HCT116 (cell line): ENCODE measurements at regions not wholly inside any gene's neighbourhood (a gene's known extent, or its start where the extent isn't known, plus 50 kb on each side); places are given as distances from the start of the nearest gene placed in this dataset.

Source experiments
- ATAC-seq: fragments of 200-7000 bp; cut with Tn5 transposase; 2 replicates; pipeline ENCODE4 v1.9.1; 2020; ENCODE audit warnings: mild to moderate bottlenecking, moderate library complexity
- BruUV-seq: library from RNA; stranded (reverse); fragments of 400-500 nt; replicated peaks from 2 replicates; lab custom pipeline; 2021; lab: Mats Ljungman, UMichigan
- CTCF ChIA-PET: fragments of 300-600 bp; sonication (Branson Sonifier 250); formaldehyde crosslinking; loops from one replicate; lab custom pipeline; 2021; ENCODE audit warnings: antibody characterized with exemption; lab: Charles Lee
- POLR2A ChIA-PET: fragments of 300-600, 350-600 bp; sonication (Branson Sonifier 250); formaldehyde crosslinking; loops from one replicate; lab custom pipeline; 2021; ENCODE audit warnings: antibody characterized with exemption; lab: Charles Lee
- RAD21 ChIA-PET, 2 experiments: fragments of 300-600 bp; sonication (Branson Sonifier 250); formaldehyde crosslinking; loops; one replicate each; lab custom pipeline; 2023; ENCODE audit warnings: low total read pairs in 2 of 2; ENCODE audit not compliant: uncharacterized antibody in 2 of 2, unreplicated experiment in 2 of 2, low non-redundant PET in 1 of 2; lab: Charles Lee
- DNase-seq: peaks from one replicate; pipeline ENCODE4 v3.0.0-alpha.2; 2010; ENCODE audit warnings: low read depth, low spot score
- H2AFZ ChIP-seq: fragments of 200-600 bp; shearing (Covaris generic), sonication (generic); 2 replicates; pipeline ENCODE4 v1.6.1; 2017; ENCODE audit warnings: low read depth, mixed run types, mixed read lengths, antibody characterized with exemption, low read length; ENCODE audit not compliant: poor library complexity, severe bottlenecking
- H3K27ac ChIP-seq: 2 replicates; pipeline ENCODE4 v1.5.1; 2012; ENCODE audit warnings: low read depth, low read length
- H3K27me3 ChIP-seq: fragments of 200-600 bp; sonication (generic); 2 replicates; pipeline ENCODE4 v1.6.1; 2016; ENCODE audit warnings: mixed run types, low read length, mixed read lengths; ENCODE audit not compliant: insufficient read depth
- H3K36me3 ChIP-seq, 2 experiments: fragments of 200-500 bp in 1 of 2; fragments of 200-600 bp in 1 of 2; sonication (Bioruptor generic) in 1 of 2; sonication (generic) in 1 of 2; 2 replicates each; pipeline versions ENCODE4 v1.5.1 to v1.6.1; 2014 to 2016; ENCODE audit warnings: low read length in 2 of 2, inconsistent platforms in 1 of 2, mixed read lengths in 1 of 2, mixed run types in 1 of 2; ENCODE audit not compliant: insufficient read depth in 2 of 2, control insufficient read depth in 1 of 2
- H3K4me1 ChIP-seq, 2 experiments: fragments of 200-600 bp in 1 of 2; sonication (generic) in 1 of 2; 2 replicates each; pipeline versions ENCODE4 v1.5.1 to v1.6.1; 2012 to 2017; ENCODE audit warnings: low read length in 2 of 2, inconsistent platforms in 1 of 2, mild to moderate bottlenecking in 1 of 2, mixed read lengths in 1 of 2, mixed run types in 1 of 2, moderate library complexity in 1 of 2; ENCODE audit not compliant: insufficient read depth in 2 of 2, control insufficient read depth in 1 of 2
- H3K4me2 ChIP-seq: fragments of 200-600 bp; sonication (generic); 2 replicates; pipeline ENCODE4 v1.6.1; 2017; ENCODE audit warnings: mixed run types, low read length, mixed read lengths
- H3K4me3 ChIP-seq, 2 experiments: fragments of 200-600 bp in 1 of 2; sonication (generic) in 1 of 2; replicated peaks in 1 of 2; 2 replicates each; pipeline ENCODE4 v1.5.1; 2011 to 2016; ENCODE audit warnings: low read length in 2 of 2, control low read depth in 1 of 2, low read depth in 1 of 2, mild to moderate bottlenecking in 1 of 2, mixed read lengths in 1 of 2, mixed run types in 1 of 2
- H3K79me2 ChIP-seq: fragments of 200-600 bp; sonication (generic); 2 replicates; pipeline ENCODE4 v1.6.1; 2017; ENCODE audit warnings: mild to moderate bottlenecking, mixed run types, low read length, moderate library complexity, mixed read lengths; ENCODE audit not compliant: insufficient read depth
- H3K9ac ChIP-seq: fragments of 200-600 bp; sonication (generic); 2 replicates; pipeline ENCODE4 v1.6.1; 2016; ENCODE audit warnings: low read length, mixed read lengths
- H3K9me2 ChIP-seq: fragments of 200-600 bp; sonication (generic), shearing (Covaris generic); 2 replicates; pipeline ENCODE4 v1.6.1; 2017; ENCODE audit warnings: mixed run types, mild to moderate bottlenecking, moderate library complexity; ENCODE audit not compliant: insufficient read depth
- H3K9me3 ChIP-seq, 2 experiments: fragments of 200-500 bp in 1 of 2; fragments of 200-600 bp in 1 of 2; sonication (Bioruptor generic) in 1 of 2; sonication (generic) in 1 of 2; 2 replicates each; pipeline ENCODE4 v1.6.1; 2014 to 2017; ENCODE audit warnings: low read length in 2 of 2, mixed read lengths in 2 of 2, inconsistent platforms in 1 of 2, low read depth in 1 of 2, mild to moderate bottlenecking in 1 of 2, mixed run types in 1 of 2, moderate library complexity in 1 of 2; ENCODE audit not compliant: control insufficient read depth in 1 of 2, insufficient read depth in 1 of 2
- H4K20me1 ChIP-seq: fragments of 200-600 bp; sonication (generic), shearing (Covaris generic); 2 replicates; pipeline ENCODE4 v1.6.1; 2017; ENCODE audit warnings: mixed run types, mild to moderate bottlenecking, moderate library complexity; ENCODE audit not compliant: insufficient read depth
- CBX3 ChIP-seq: IDR thresholded peaks from 2 replicates; pipeline ENCODE4 v1.6.1; 2012; ENCODE audit warnings: low read depth
- CEBPB ChIP-seq: IDR thresholded peaks from 2 replicates; pipeline ENCODE4 v1.6.1; 2012; ENCODE audit warnings: low read depth
- EGR1 ChIP-seq: IDR thresholded peaks from 2 replicates; pipeline ENCODE4 v1.6.1; 2012; ENCODE audit warnings: low read depth
- EZH2 ChIP-seq: fragments of 200-600 bp; sonication (generic); IDR thresholded peaks from 2 replicates; pipeline ENCODE4 v1.6.1; 2017; ENCODE audit warnings: antibody characterized with exemption, mixed run types
- EZH2phosphoT487 ChIP-seq: fragments of 200-600 bp; IDR thresholded peaks from 2 replicates; pipeline ENCODE4 v1.6.1; 2018; ENCODE audit warnings: antibody characterized with exemption, borderline replicate concordance
- JUND ChIP-seq: IDR thresholded peaks from 2 replicates; pipeline ENCODE4 v1.6.1; 2012
- RAD21 ChIP-seq: IDR thresholded peaks from 2 replicates; pipeline ENCODE4 v1.6.1; 2012; ENCODE audit warnings: low read depth, mild to moderate bottlenecking
- SP1 ChIP-seq: IDR thresholded peaks from 2 replicates; pipeline ENCODE4 v1.6.1; 2012; ENCODE audit warnings: low read depth
- TCF7L2 ChIP-seq: IDR thresholded peaks from 2 replicates; pipeline ENCODE4 v1.7.0; 2011; ENCODE audit warnings: borderline replicate concordance, inconsistent platforms; ENCODE audit not compliant: insufficient read depth, insufficient read length; ENCODE audit errors: extremely low read depth
- ZNF274 ChIP-seq: fragments of 200-500 bp; sonication (Bioruptor generic); IDR thresholded peaks from 2 replicates; pipeline ENCODE4 v1.6.1; 2014; ENCODE audit warnings: mild to moderate bottlenecking, low read depth, low read length, inconsistent platforms
- intact Hi-C: fragments of 100-400 bp; cut with micrococcal nuclease; formaldehyde crosslinking; loops from 2 replicates; pipeline ENCODE4 v1.10.0; 2022
- TF ChIP-seq, protein P1 (sequence below): IDR thresholded peaks from 2 replicates; pipeline ENCODE4 v1.6.1; 2012
- TF ChIP-seq, protein P2 (sequence below): IDR thresholded peaks from 2 replicates; pipeline ENCODE4 v1.6.1; 2012
- TF ChIP-seq, protein P3 (sequence below), 3 experiments: fragments of 200-600 bp in 1 of 3; sonication (generic) in 1 of 3; IDR thresholded peaks in 2 of 3; conservative IDR thresholded peaks in 1 of 3; 2 replicates each; pipeline ENCODE4 v1.5.1; 2012 to 2017; ENCODE audit warnings: low read depth in 2 of 3, low read length in 2 of 3, antibody characterized with exemption in 1 of 3, borderline replicate concordance in 1 of 3, control low read depth in 1 of 3, mild to moderate bottlenecking in 1 of 3, mixed read lengths in 1 of 3, mixed run types in 1 of 3, moderate library complexity in 1 of 3; ENCODE audit not compliant: insufficient read depth in 1 of 3
- TF ChIP-seq, protein P4 (sequence below): IDR thresholded peaks from 2 replicates; pipeline ENCODE4 v1.6.1; 2011; ENCODE audit warnings: mild to moderate bottlenecking, low read length, moderate library complexity; ENCODE audit not compliant: insufficient replicate concordance; ENCODE audit errors: extremely low read depth

DNA sequence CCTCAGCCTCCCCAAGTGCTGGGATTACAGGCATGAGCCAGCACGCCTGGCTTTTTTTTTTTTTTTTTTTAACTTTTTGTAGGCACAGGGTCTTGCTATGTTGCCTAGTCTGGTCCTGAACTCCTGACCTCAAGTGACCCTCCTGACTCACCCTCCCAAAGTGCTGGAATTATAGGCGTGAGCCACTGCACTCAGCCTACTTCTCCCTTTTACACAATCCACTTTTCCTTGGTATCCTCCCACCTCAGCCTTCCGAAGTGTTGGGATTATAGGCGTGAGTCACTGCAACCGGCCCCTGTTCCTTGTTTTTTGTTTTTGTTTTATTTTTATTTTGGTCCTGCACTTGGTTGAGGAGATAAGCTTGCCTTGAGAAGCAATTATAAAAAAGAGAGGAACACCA, 75.9 kb upstream of the KMT2C start:
- Histone ChIP-seq H3K9me2 (no peaks in the 10 kb centered on the region), H2AFZ (no peak overlapping the region), H3K27ac (no peak overlapping the region), H3K9ac (no peak overlapping the region), H3K4me1 (no peaks in the 10 kb centered on the region)
- TF ChIP-seq RAD21 (no peak), EZH2 (no peak), SP1 (no peak), TCF7L2 (no peak), ZNF274 (no peak), CEBPB (no peak), EZH2phosphoT487 (no peak), JUND (no peak), CBX3 (no peak), EGR1 (no peak)
- TF ChIP-seq, protein P1, sequence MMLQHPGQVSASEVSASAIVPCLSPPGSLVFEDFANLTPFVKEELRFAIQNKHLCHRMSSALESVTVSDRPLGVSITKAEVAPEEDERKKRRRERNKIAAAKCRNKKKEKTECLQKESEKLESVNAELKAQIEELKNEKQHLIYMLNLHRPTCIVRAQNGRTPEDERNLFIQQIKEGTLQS: no peak
- TF ChIP-seq, protein P2, sequence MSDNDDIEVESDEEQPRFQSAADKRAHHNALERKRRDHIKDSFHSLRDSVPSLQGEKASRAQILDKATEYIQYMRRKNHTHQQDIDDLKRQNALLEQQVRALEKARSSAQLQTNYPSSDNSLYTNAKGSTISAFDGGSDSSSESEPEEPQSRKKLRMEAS: no peak
- TF ChIP-seq, protein P3, sequence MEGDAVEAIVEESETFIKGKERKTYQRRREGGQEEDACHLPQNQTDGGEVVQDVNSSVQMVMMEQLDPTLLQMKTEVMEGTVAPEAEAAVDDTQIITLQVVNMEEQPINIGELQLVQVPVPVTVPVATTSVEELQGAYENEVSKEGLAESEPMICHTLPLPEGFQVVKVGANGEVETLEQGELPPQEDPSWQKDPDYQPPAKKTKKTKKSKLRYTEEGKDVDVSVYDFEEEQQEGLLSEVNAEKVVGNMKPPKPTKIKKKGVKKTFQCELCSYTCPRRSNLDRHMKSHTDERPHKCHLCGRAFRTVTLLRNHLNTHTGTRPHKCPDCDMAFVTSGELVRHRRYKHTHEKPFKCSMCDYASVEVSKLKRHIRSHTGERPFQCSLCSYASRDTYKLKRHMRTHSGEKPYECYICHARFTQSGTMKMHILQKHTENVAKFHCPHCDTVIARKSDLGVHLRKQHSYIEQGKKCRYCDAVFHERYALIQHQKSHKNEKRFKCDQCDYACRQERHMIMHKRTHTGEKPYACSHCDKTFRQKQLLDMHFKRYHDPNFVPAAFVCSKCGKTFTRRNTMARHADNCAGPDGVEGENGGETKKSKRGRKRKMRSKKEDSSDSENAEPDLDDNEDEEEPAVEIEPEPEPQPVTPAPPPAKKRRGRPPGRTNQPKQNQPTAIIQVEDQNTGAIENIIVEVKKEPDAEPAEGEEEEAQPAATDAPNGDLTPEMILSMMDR (IDR thresholded peaks at IDR 0.05 in 2 of 3, conservative IDR thresholded peaks at IDR 0.05 in 1 of 3; ENCODE audit: borderline replicate concordance in 1 of 3, insufficient read depth in 1 of 3, low read depth in 2 of 3, low read length in 2 of 3): no peak
- TF ChIP-seq, protein P4, sequence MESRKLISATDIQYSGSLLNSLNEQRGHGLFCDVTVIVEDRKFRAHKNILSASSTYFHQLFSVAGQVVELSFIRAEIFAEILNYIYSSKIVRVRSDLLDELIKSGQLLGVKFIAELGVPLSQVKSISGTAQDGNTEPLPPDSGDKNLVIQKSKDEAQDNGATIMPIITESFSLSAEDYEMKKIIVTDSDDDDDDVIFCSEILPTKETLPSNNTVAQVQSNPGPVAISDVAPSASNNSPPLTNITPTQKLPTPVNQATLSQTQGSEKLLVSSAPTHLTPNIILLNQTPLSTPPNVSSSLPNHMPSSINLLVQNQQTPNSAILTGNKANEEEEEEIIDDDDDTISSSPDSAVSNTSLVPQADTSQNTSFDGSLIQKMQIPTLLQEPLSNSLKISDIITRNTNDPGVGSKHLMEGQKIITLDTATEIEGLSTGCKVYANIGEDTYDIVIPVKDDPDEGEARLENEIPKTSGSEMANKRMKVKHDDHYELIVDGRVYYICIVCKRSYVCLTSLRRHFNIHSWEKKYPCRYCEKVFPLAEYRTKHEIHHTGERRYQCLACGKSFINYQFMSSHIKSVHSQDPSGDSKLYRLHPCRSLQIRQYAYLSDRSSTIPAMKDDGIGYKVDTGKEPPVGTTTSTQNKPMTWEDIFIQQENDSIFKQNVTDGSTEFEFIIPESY: no peak
- TF ChIP-seq, all 23 proteins: peak for 0
- Histone ChIP-seq H3K9me3 (no peaks in the 10 kb centered on the region), H3K4me2 (no peak overlapping the region), H3K4me3 (no peak overlapping the region), H4K20me1 (no peaks in the 10 kb centered on the region), H3K36me3 (no peaks in the 10 kb centered on the region), H3K79me2 (no peaks in the 10 kb centered on the region), H3K27me3 (no peaks in the 10 kb centered on the region)
- POLR2A ChIA-PET: no interaction called here
- intact Hi-C loops: no loop called here
- CTCF ChIA-PET: no interaction called here
- BruUV-seq: no TSS peak
- DNase-seq (no peak), ATAC-seq (no peak)
- RAD21 ChIA-PET: interaction anchor here in 1 of 2 experiments (0.7 kb wide), 1 partner anchor 12 kb away, joined by 6 read pairs; no protein-coding TSS in a partner anchor
